ENCODE measurements at regions not wholly inside any gene's neighbourhood (a gene's known extent, or its start where the extent isn't known, plus 50 kb on each side); places are given as distances from the start of the nearest gene placed in this dataset.

DNA sequence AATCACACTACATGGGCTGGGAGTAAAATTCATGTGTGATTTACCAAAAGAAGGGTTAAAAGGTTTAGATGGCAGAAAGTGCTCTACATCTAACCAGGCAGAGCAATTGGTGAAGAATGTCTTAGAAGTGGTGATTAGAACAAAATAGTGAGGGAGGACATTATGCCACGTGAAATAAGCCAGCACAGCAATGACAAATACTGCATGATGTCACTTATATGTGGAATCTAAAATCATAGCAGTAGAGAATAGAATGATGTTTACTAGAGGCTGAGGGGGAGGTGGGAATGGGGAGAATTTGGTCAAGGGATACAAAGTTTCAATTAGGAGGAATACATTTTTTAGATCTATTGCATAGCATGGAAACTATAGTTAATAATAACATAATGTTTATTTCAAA is 253.3 kb downstream of the KCNS3 start:
- Mint-ChIP-seq H3K27me3 (no peaks in the 10 kb centered on the region), H3K4me1 (no peaks in the 10 kb centered on the region), H3K4me3 (no peak overlapping the region), H3K36me3 (ENCODE audit: insufficient read depth) (no peaks in the 10 kb centered on the region), H3K27ac (ENCODE audit: low read depth) (no peak overlapping the region), H3K9me3 (no peaks in the 10 kb centered on the region)
- DNase-seq (ENCODE audit: low spot score in 2 of 2) (no peak), ATAC-seq (replicated peaks; ENCODE audit: extremely low read depth, poor library complexity, severe bottlenecking) (no peak)

- no peaks in the 10 kb centered on the region for H3K27me3 Mint-ChIP-seq
Measured at GRCh38 chr2:18129348-18129747, 250.9 kb downstream of the KCNS3 start.

DNA sequence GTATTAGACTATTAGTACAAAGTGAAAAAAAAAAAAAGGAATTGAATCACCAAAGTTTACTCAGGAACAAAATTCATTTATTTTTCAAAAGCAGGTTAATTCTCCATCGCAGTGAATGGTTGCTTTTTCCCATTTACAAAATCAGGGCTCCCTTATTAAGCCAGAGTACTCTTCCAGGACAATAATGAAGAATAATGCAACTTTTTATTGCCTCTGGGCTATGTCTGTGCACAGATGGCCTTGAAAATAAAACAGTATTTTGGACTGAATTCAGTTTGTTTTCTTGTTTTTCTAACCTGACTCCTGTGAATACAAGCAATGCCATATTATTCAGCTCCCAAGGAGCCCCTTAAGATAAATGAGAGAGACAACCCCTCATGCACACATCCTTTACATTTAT is 246.8 kb downstream of the KCNS3 start:
- H3K36me3 Mint-ChIP-seq (ENCODE audit: insufficient read depth): no peaks in the 10 kb centered on the region
- H3K9me3 Mint-ChIP-seq: no peaks in the 10 kb centered on the region
- ATAC-seq (replicated peaks; ENCODE audit: extremely low read depth, poor library complexity, severe bottlenecking): no peak
- H3K4me1 Mint-ChIP-seq: no peaks in the 10 kb centered on the region
- H3K27ac Mint-ChIP-seq (ENCODE audit: low read depth): no peak overlapping the region
- H3K27me3 Mint-ChIP-seq: no peaks in the 10 kb centered on the region
- DNase-seq (ENCODE audit: low spot score in 2 of 2): no peak
- no peak overlapping the region for H3K4me3 Mint-ChIP-seq

More at GRCh38 chr2:18129348-18129747, 250.9 kb downstream of the KCNS3 start:
- ATAC-seq (replicated peaks; ENCODE audit: extremely low read depth, poor library complexity, severe bottlenecking) (no peak), DNase-seq (ENCODE audit: low spot score in 2 of 2) (no peak)
- no peaks in the 10 kb centered on the region for H3K36me3 Mint-ChIP-seq (ENCODE audit: insufficient read depth)
- no peaks in the 10 kb centered on the region for H3K9me3 Mint-ChIP-seq
- no peak overlapping the region for H3K27ac Mint-ChIP-seq (ENCODE audit: low read depth)
- H3K4me1 Mint-ChIP-seq: no peaks in the 10 kb centered on the region
- H3K4me3 Mint-ChIP-seq: no peak overlapping the region

DNA sequence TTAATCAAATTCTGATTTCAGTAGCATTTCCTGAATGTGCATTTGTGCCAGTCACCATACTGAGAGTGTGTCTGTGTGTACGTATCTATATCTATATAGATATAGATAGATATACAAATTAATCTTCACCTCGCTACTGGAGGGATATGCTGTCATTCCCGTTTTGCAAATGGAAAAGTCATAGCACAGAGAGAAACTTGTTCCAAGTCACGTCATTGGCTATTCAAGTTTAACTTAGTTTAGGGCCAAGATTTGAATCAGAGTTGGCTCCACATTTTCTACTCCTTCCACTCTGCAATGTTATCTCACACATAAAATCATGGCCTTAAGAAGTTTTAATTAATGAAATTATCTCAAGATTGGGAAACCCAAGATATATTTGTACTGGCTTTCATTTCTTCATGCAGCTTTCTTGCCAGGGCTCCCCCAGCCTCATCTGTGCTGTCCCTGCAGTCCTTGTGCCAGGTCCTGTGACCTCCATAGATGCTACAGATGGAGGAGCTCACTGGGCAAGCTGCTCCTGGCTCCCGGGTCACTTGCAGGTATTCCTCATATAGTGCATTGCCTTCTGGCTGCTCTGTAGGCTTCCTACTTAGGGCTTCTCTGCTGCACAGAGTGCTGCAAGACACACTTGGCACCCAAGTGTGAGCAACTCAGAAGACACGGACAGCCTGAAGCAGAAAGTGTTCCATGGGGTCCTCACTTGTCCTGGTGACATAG is 245.8 kb downstream of the KCNS3 start:
- no peaks in the 10 kb centered on the region for H3K27me3 Mint-ChIP-seq
- H3K36me3 Mint-ChIP-seq (ENCODE audit: insufficient read depth): no peaks in the 10 kb centered on the region
- H3K4me3 Mint-ChIP-seq: no peak overlapping the region
- no peak for DNase-seq (ENCODE audit: low spot score in 2 of 2)
- H3K4me1 Mint-ChIP-seq: no peaks in the 10 kb centered on the region
- no peaks in the 10 kb centered on the region for H3K9me3 Mint-ChIP-seq
- no peak for ATAC-seq (replicated peaks; ENCODE audit: extremely low read depth, poor library complexity, severe bottlenecking)
- no peak overlapping the region for H3K27ac Mint-ChIP-seq (ENCODE audit: low read depth)

GRCh38 chr2:18123577-18123976 is 245.1 kb downstream of the KCNS3 start:
- no peaks in the 10 kb centered on the region for H3K36me3 Mint-ChIP-seq (ENCODE audit: insufficient read depth)
- H3K4me1 Mint-ChIP-seq: no peaks in the 10 kb centered on the region
- H3K27me3 Mint-ChIP-seq: no peaks in the 10 kb centered on the region
- DNase-seq (ENCODE audit: low spot score in 2 of 2) (no peak), ATAC-seq (replicated peaks; ENCODE audit: extremely low read depth, poor library complexity, severe bottlenecking) (no peak)
- no peak overlapping the region for H3K27ac Mint-ChIP-seq (ENCODE audit: low read depth)
- no peaks in the 10 kb centered on the region for H3K9me3 Mint-ChIP-seq
- H3K4me3 Mint-ChIP-seq: no peak overlapping the region

- no peak overlapping the region for H3K27ac Mint-ChIP-seq (ENCODE audit: low read depth)
- H3K27me3 Mint-ChIP-seq: no peaks in the 10 kb centered on the region
- no peaks in the 10 kb centered on the region for H3K4me1 Mint-ChIP-seq
- ATAC-seq (replicated peaks; ENCODE audit: extremely low read depth, poor library complexity, severe bottlenecking): no peak
- DNase-seq (ENCODE audit: low spot score in 2 of 2): no peak
- no peaks in the 10 kb centered on the region for H3K36me3 Mint-ChIP-seq (ENCODE audit: insufficient read depth)
- no peaks in the 10 kb centered on the region for H3K9me3 Mint-ChIP-seq
- H3K4me3 Mint-ChIP-seq: no peak overlapping the region
Measured at GRCh38 chr2:18123211-18123570, 244.7 kb downstream of the KCNS3 start.

GRCh38 chr2:18122544-18123210 is 244.2 kb downstream of the KCNS3 start:
- no peaks in the 10 kb centered on the region for H3K27me3 Mint-ChIP-seq
- no peaks in the 10 kb centered on the region for H3K9me3 Mint-ChIP-seq
- no peak for ATAC-seq (replicated peaks; ENCODE audit: extremely low read depth, poor library complexity, severe bottlenecking)
- H3K36me3 Mint-ChIP-seq (ENCODE audit: insufficient read depth): no peaks in the 10 kb centered on the region
- no peak for DNase-seq (ENCODE audit: low spot score in 2 of 2)
- no peak overlapping the region for H3K4me3 Mint-ChIP-seq
- no peak overlapping the region for H3K27ac Mint-ChIP-seq (ENCODE audit: low read depth)
- H3K4me1 Mint-ChIP-seq: no peaks in the 10 kb centered on the region

GRCh38 chr2:18119883-18120282 is 241.4 kb downstream of the KCNS3 start:
- DNase-seq (ENCODE audit: low spot score in 2 of 2) (no peak), ATAC-seq (replicated peaks; ENCODE audit: extremely low read depth, poor library complexity, severe bottlenecking) (no peak)
- Mint-ChIP-seq H3K27me3 (no peaks in the 10 kb centered on the region), H3K27ac (ENCODE audit: low read depth) (no peak overlapping the region), H3K36me3 (ENCODE audit: insufficient read depth) (no peaks in the 10 kb centered on the region), H3K9me3 (no peaks in the 10 kb centered on the region), H3K4me3 (no peak overlapping the region), H3K4me1 (no peaks in the 10 kb centered on the region)

- Mint-ChIP-seq H3K4me3 (no peak overlapping the region), H3K27ac (ENCODE audit: low read depth) (no peak overlapping the region), H3K4me1 (no peaks in the 10 kb centered on the region), H3K27me3 (no peaks in the 10 kb centered on the region), H3K9me3 (no peaks in the 10 kb centered on the region), H3K36me3 (ENCODE audit: insufficient read depth) (no peaks in the 10 kb centered on the region)
- ATAC-seq (replicated peaks; ENCODE audit: extremely low read depth, poor library complexity, severe bottlenecking): no peak
- DNase-seq (ENCODE audit: low spot score in 2 of 2): no peak
Measured at GRCh38 chr2:18118703-18119102, 240.2 kb downstream of the KCNS3 start.

DNA sequence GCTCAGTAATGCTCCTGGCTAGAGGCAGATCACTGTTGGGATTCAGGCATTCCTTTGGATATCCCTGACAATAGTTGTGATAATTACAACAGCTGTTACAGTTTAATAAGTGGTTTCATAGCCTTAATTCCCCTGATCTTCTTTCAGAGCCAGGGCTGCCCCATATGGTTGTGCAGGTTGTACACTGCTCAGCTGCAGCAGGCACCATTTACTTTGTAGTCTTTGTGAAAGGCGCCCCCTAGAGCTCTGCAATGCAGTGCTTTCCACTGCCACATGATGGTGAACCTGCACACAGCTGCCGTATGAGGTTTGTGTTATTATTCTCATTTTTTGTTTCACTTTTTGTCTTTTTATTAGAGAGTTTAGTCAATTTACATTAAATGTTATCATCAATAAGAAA is 239.1 kb downstream of the KCNS3 start:
- no peak for DNase-seq (ENCODE audit: low spot score in 2 of 2)
- Mint-ChIP-seq H3K4me3 (no peak overlapping the region), H3K27ac (ENCODE audit: low read depth) (no peak overlapping the region), H3K9me3 (no peaks in the 10 kb centered on the region), H3K36me3 (ENCODE audit: insufficient read depth) (no peaks in the 10 kb centered on the region), H3K27me3 (no peaks in the 10 kb centered on the region), H3K4me1 (no peaks in the 10 kb centered on the region)
- no peak for ATAC-seq (replicated peaks; ENCODE audit: extremely low read depth, poor library complexity, severe bottlenecking)

DNA sequence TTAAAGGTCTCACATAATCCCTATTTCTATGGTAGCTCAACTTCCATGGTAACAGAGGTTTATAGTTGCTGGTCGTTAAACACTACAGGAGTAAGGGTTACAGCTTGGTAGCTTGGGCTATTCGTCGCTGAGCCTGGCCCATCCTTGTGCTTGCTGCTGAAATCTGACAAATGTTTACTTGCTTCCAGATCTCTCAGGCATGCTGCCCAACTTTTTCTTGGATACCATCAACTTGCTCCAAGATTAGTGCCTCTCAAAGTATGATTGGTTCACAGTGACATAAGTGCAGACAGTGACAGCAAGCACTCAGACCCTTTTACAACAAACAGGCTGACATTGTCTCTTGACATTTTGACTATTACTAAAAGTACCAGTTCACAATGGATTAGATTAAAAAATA is 231.8 kb downstream of the KCNS3 start:
- Mint-ChIP-seq H3K27me3 (no peaks in the 10 kb centered on the region), H3K4me1 (no peaks in the 10 kb centered on the region), H3K36me3 (ENCODE audit: insufficient read depth) (no peaks in the 10 kb centered on the region), H3K4me3 (no peak overlapping the region), H3K27ac (ENCODE audit: low read depth) (no peak overlapping the region), H3K9me3 (no peaks in the 10 kb centered on the region)
- DNase-seq (ENCODE audit: low spot score in 2 of 2) (no peak), ATAC-seq (replicated peaks; ENCODE audit: extremely low read depth, poor library complexity, severe bottlenecking) (no peak)

DNA sequence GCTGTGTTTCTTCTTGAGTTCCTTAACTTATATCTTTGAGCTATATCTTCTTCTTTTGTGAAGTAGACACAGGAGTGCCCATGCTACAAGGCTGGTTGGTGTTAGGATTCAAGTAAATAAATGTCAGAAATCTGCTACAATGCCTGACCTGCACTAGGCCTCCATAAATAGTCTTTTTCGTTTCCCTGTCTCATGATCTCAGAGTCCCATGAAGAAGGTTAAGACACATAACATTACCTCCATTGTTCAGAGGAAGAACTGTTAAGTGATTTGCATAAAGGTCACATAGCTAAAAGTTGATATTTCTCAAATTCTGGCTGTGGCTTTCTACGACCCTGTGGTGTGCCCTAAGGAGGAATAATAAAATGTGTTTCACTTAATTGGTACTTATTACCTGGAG is 228.4 kb downstream of the KCNS3 start:
- no peak for ATAC-seq (replicated peaks; ENCODE audit: extremely low read depth, poor library complexity, severe bottlenecking)
- Mint-ChIP-seq H3K36me3 (ENCODE audit: insufficient read depth) (no peaks in the 10 kb centered on the region), H3K4me3 (no peak overlapping the region), H3K27me3 (no peaks in the 10 kb centered on the region), H3K9me3 (no peaks in the 10 kb centered on the region), H3K27ac (ENCODE audit: low read depth) (no peak overlapping the region), H3K4me1 (no peaks in the 10 kb centered on the region)
- DNase-seq (ENCODE audit: low spot score in 2 of 2): no peak

DNA sequence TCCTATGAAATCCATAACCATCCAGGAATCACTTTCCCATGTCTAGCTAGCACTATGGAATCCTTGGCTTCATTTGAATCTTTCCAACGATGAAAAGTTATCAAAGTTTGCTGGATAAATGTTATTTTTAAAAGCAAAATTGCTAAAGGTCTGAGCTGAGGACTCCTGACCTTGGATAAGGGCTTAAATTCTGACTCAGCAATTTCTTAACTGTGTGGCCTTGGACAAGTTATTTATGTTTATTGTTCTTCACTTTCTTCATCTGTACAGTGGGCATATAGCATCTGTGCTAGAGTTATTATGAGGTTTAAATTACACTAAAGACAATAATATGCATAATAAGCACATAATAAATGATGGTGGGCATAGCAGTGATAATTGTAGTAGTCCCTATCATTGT is 227.5 kb downstream of the KCNS3 start:
- ATAC-seq (replicated peaks; ENCODE audit: extremely low read depth, poor library complexity, severe bottlenecking): no peak
- Mint-ChIP-seq H3K4me1 (no peaks in the 10 kb centered on the region), H3K4me3 (no peak overlapping the region), H3K27ac (ENCODE audit: low read depth) (no peak overlapping the region), H3K36me3 (ENCODE audit: insufficient read depth) (no peaks in the 10 kb centered on the region), H3K27me3 (no peaks in the 10 kb centered on the region), H3K9me3 (no peaks in the 10 kb centered on the region)
- DNase-seq (ENCODE audit: low spot score in 2 of 2): no peak

Data from central memory CD8-positive, alpha-beta T cell (primary cell).